Esophagus muscularis mucosa (tissue), 4 donors: ENCODE measurements at regions not wholly inside any gene's neighbourhood (a gene's known extent, or its start where the extent isn't known, plus 50 kb on each side); places are given as distances from the start of the nearest gene placed in this dataset.

Source experiments
- DNase-seq: peaks from one replicate; pipeline ENCODE4 v3.0.0-alpha.2; 2017; ENCODE audit errors: extremely low spot score
- H3K27ac ChIP-seq, 4 donors: fragments of 200-600 bp; sonication (generic); replicated peaks in 1 of 4; 1 replicate in 3 of 4; 2 replicates in 1 of 4; pipeline ENCODE4 v1.5.1; 2016 to 2019; ENCODE audit warnings: mild to moderate bottlenecking in 1 of 4
- H3K27me3 ChIP-seq, 4 donors: fragments of 200-600 bp; sonication (generic); one replicate each; pipeline versions ENCODE4 v1.5.1 to v1.6.0; 2016 to 2019
- H3K36me3 ChIP-seq, 4 donors: fragments of 200-600 bp; sonication (generic); one replicate each; pipeline ENCODE4 v1.5.1; 2016 to 2019
- H3K4me1 ChIP-seq, 4 donors: fragments of 200-600 bp; sonication (generic); one replicate each; pipeline ENCODE4 v1.5.1; 2016 to 2019
- H3K4me3 ChIP-seq, 4 donors: fragments of 200-600 bp; sonication (generic); 1 replicate in 2 of 4; 2 replicates in 2 of 4; pipeline ENCODE4 v1.5.1; 2016 to 2019; ENCODE audit warnings: mild to moderate bottlenecking in 4 of 4, moderate library complexity in 1 of 4
- H3K9me3 ChIP-seq, 4 donors: fragments of 200-600 bp; sonication (generic); 1 replicate in 3 of 4; 2 replicates in 1 of 4; pipeline ENCODE4 v1.5.1; 2016 to 2019
- CTCF ChIP-seq, 3 experiments: fragments of 200-600 bp in 2 of 3; fragments of 450-650 bp in 1 of 3; sonication (generic) in 2 of 3; IDR thresholded peaks; one replicate each; pipeline ENCODE4 v1.5.1; 2017 to 2019; ENCODE audit warnings: antibody characterized with exemption in 3 of 3, mild to moderate bottlenecking in 2 of 3, moderate library complexity in 1 of 3
- EP300 ChIP-seq: sonication (generic); formaldehyde crosslinking; IDR thresholded peaks from one replicate; pipeline ENCODE4 v1.6.1; 2017; ENCODE audit warnings: antibody characterized with exemption
- POLR2A ChIP-seq: fragments of 450-650 bp; IDR thresholded peaks from one replicate; pipeline ENCODE4 v1.6.1; 2017; ENCODE audit warnings: antibody characterized with exemption, moderate library complexity, mild to moderate bottlenecking, low read depth
- POLR2AphosphoS5 ChIP-seq, 2 donors: sonication (generic); formaldehyde crosslinking; IDR thresholded peaks; one replicate each; pipeline ENCODE4 v1.6.1; 2017; ENCODE audit warnings: antibody characterized with exemption in 2 of 2
- WGBS: methylation state at CpG from one replicate; pipeline ENCODE4 v1.1.5; 2018; 5-methylcytosine and 5-hydroxymethylcytosine counted together
- intact Hi-C: fragments of 100-400 bp; cut with DNase I; formaldehyde crosslinking; loops from one replicate; pipeline ENCODE4 v1.15.1; 2023

- TF ChIP-seq POLR2A, result no peak
- TF ChIP-seq POLR2AphosphoS5 (IDR thresholded peaks at IDR 0.05), result no peak
- TF ChIP-seq CTCF (IDR thresholded peaks at IDR 0.05), result no peak
- TF ChIP-seq EP300, result no peak
- H3K4me3 ChIP-seq, result no peak overlapping the region
- no peaks in the 10 kb centered on the region for H3K9me3 ChIP-seq
- H3K36me3 ChIP-seq, result no peaks in the 10 kb centered on the region
- H3K27ac ChIP-seq, result no peak overlapping the region
- DNase-seq, result no peak
- no peaks in the 10 kb centered on the region for H3K4me1 ChIP-seq
- intact Hi-C loops, result no loop called here
- WGBS, result 0% methylated on average over 1 of the region's 1 CpG
- H3K27me3 ChIP-seq, result no peaks in the 10 kb centered on the region
Observed at GRCh38 chr4:132669786-132670185, 479.3 kb upstream of the PCDH10 start.

GRCh38 chr4:132670557-132670956 is 478.5 kb upstream of the PCDH10 start:
- Histone ChIP-seq H3K4me3 (no peak overlapping the region), H3K9me3 (no peaks in the 10 kb centered on the region), H3K4me1 (no peaks in the 10 kb centered on the region), H3K36me3 (no peaks in the 10 kb centered on the region), H3K27ac (no peak overlapping the region), H3K27me3 (no peaks in the 10 kb centered on the region)
- intact Hi-C loops, result no loop called here
- no peak for TF ChIP-seq EP300
- 68% methylated on average over 1 of the region's 1 CpG for WGBS
- no peak for DNase-seq

GRCh38 chr4:132683957-132684356 is 465.1 kb upstream of the PCDH10 start:
- no peaks in the 10 kb centered on the region for H3K36me3 ChIP-seq
- intact Hi-C loops, result no loop called here
- H3K9me3 ChIP-seq, result no peaks in the 10 kb centered on the region
- DNase-seq, result no peak
- TF ChIP-seq POLR2A (no peak), CTCF (IDR thresholded peaks at IDR 0.05) (no peak), EP300 (no peak), POLR2AphosphoS5 (IDR thresholded peaks at IDR 0.05) (no peak)
- no peaks in the 10 kb centered on the region for H3K4me1 ChIP-seq
- H3K4me3 ChIP-seq, result no peak overlapping the region
- H3K27ac ChIP-seq, result no peak overlapping the region
- H3K27me3 ChIP-seq, result no peaks in the 10 kb centered on the region

- WGBS, result 65% methylated on average over 2 of the region's 2 CpGs
- Histone ChIP-seq H3K4me3 (no peak overlapping the region), H3K36me3 (no peaks in the 10 kb centered on the region), H3K4me1 (no peaks in the 10 kb centered on the region), H3K9me3 (peaks cover 0 to 9% (median 3%) of the 10 kb centered on the region in 4 donors), H3K27me3 (no peaks in the 10 kb centered on the region), H3K27ac (no peak overlapping the region)
- DNase-seq, result no peak
- intact Hi-C loops, result no loop called here
- TF ChIP-seq POLR2A (no peak), CTCF (IDR thresholded peaks at IDR 0.05) (no peak), EP300 (no peak), POLR2AphosphoS5 (IDR thresholded peaks at IDR 0.05) (no peak)
Observed at GRCh38 chr4:132691026-132691425, 458.1 kb upstream of the PCDH10 start.

DNA sequence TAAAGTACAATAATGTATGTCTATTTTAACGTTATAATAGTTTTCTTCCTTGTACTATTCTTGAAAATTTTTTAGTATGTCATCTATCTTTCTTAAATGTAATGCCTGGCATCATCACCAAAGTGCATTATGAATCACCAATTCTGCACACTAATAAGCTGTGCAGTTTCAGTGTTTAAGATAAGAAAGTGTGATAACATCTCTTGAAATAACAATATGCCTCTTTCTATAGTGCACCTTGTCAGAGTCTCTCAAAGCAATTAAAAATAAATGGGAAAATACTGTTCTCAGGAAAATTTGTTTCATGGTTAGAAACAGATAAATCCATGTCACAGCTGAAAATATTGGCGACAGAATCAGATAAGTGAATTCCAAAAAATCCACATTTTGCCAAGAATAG is 457.4 kb upstream of the PCDH10 start:
- no peak for DNase-seq
- intact Hi-C loops, result no loop called here
- H3K36me3 ChIP-seq, result no peaks in the 10 kb centered on the region
- no peak overlapping the region for H3K4me3 ChIP-seq
- WGBS, result 66% methylated on average over 2 of the region's 2 CpGs
- no peaks in the 10 kb centered on the region for H3K4me1 ChIP-seq
- no peak overlapping the region for H3K27ac ChIP-seq
- TF ChIP-seq EP300 (no peak), POLR2A (no peak), POLR2AphosphoS5 (IDR thresholded peaks at IDR 0.05) (no peak), CTCF (IDR thresholded peaks at IDR 0.05) (no peak)
- H3K9me3 ChIP-seq, result peaks cover 0 to 9% (median 3%) of the 10 kb centered on the region in 4 donors
- H3K27me3 ChIP-seq, result no peaks in the 10 kb centered on the region
